ENCODE measurements at regions not wholly inside any gene's neighbourhood (a gene's known extent, or its start where the extent isn't known, plus 50 kb on each side); places are given as distances from the start of the nearest gene placed in this dataset.

- Mint-ChIP-seq H3K4me1 (ENCODE audit: unreplicated experiment) (no peaks in the 10 kb centered on the region), H3K9me3 (ENCODE audit: unreplicated experiment) (no peaks in the 10 kb centered on the region), H3K4me3 (ENCODE audit: unreplicated experiment) (no peak overlapping the region), H3K27me3 (ENCODE audit: unreplicated experiment) (peaks cover 1% of the 10 kb centered on the region), H3K27ac (ENCODE audit: unreplicated experiment) (no peak overlapping the region), H3K36me3 (ENCODE audit: low read depth, unreplicated experiment) (no peaks in the 10 kb centered on the region)
- no peak for TF ChIP-seq CTCF (IDR thresholded peaks at IDR 0.05; ENCODE audit: unreplicated experiment)
- no peak for DNase-seq (ENCODE audit: low spot score)
Observed at GRCh38 chr18:60556326-60556725, 183.8 kb upstream of the MC4R start.

- no peaks in the 10 kb centered on the region for H3K9me3 Mint-ChIP-seq (ENCODE audit: unreplicated experiment)
- no peak overlapping the region for H3K27ac Mint-ChIP-seq (ENCODE audit: unreplicated experiment)
- no peak for TF ChIP-seq CTCF (IDR thresholded peaks at IDR 0.05; ENCODE audit: unreplicated experiment)
- H3K36me3 Mint-ChIP-seq (ENCODE audit: low read depth, unreplicated experiment) = no peaks in the 10 kb centered on the region
- no peak overlapping the region for H3K4me3 Mint-ChIP-seq (ENCODE audit: unreplicated experiment)
- DNase-seq (ENCODE audit: low spot score) = no peak
- no peaks in the 10 kb centered on the region for H3K4me1 Mint-ChIP-seq (ENCODE audit: unreplicated experiment)
- no peaks in the 10 kb centered on the region for H3K27me3 Mint-ChIP-seq (ENCODE audit: unreplicated experiment)
Observed at GRCh38 chr18:60560071-60560470, 187.5 kb upstream of the MC4R start.

GRCh38 chr18:60563082-60563481 lies 190.5 kb upstream of the MC4R start:
- TF ChIP-seq CTCF (IDR thresholded peaks at IDR 0.05; ENCODE audit: unreplicated experiment) = no peak
- no peaks in the 10 kb centered on the region for H3K27me3 Mint-ChIP-seq (ENCODE audit: unreplicated experiment)
- no peaks in the 10 kb centered on the region for H3K36me3 Mint-ChIP-seq (ENCODE audit: low read depth, unreplicated experiment)
- DNase-seq (ENCODE audit: low spot score) = no peak
- no peaks in the 10 kb centered on the region for H3K9me3 Mint-ChIP-seq (ENCODE audit: unreplicated experiment)
- no peaks in the 10 kb centered on the region for H3K4me1 Mint-ChIP-seq (ENCODE audit: unreplicated experiment)
- no peak overlapping the region for H3K4me3 Mint-ChIP-seq (ENCODE audit: unreplicated experiment)
- no peak overlapping the region for H3K27ac Mint-ChIP-seq (ENCODE audit: unreplicated experiment)

- Mint-ChIP-seq H3K4me3 (ENCODE audit: unreplicated experiment) (no peak overlapping the region), H3K27me3 (ENCODE audit: unreplicated experiment) (no peaks in the 10 kb centered on the region), H3K27ac (ENCODE audit: unreplicated experiment) (no peak overlapping the region), H3K36me3 (ENCODE audit: low read depth, unreplicated experiment) (no peaks in the 10 kb centered on the region), H3K9me3 (ENCODE audit: unreplicated experiment) (no peaks in the 10 kb centered on the region), H3K4me1 (ENCODE audit: unreplicated experiment) (no peaks in the 10 kb centered on the region)
- no peak for DNase-seq (ENCODE audit: low spot score)
- no peak for TF ChIP-seq CTCF (IDR thresholded peaks at IDR 0.05; ENCODE audit: unreplicated experiment)
Observed at GRCh38 chr18:60568220-60568619, 195.6 kb upstream of the MC4R start.

- H3K9me3 Mint-ChIP-seq (ENCODE audit: unreplicated experiment) = no peaks in the 10 kb centered on the region
- H3K4me3 Mint-ChIP-seq (ENCODE audit: unreplicated experiment) = no peak overlapping the region
- no peaks in the 10 kb centered on the region for H3K4me1 Mint-ChIP-seq (ENCODE audit: unreplicated experiment)
- DNase-seq (ENCODE audit: low spot score) = no peak
- no peak for TF ChIP-seq CTCF (IDR thresholded peaks at IDR 0.05; ENCODE audit: unreplicated experiment)
- no peak overlapping the region for H3K27ac Mint-ChIP-seq (ENCODE audit: unreplicated experiment)
- H3K36me3 Mint-ChIP-seq (ENCODE audit: low read depth, unreplicated experiment) = no peaks in the 10 kb centered on the region
- H3K27me3 Mint-ChIP-seq (ENCODE audit: unreplicated experiment) = no peaks in the 10 kb centered on the region
Observed at GRCh38 chr18:60570172-60570571, 197.6 kb upstream of the MC4R start.

Measured in endothelial cell (in vitro differentiated cells).